H1 (cell line): ENCODE measurements at regions not wholly inside any gene's neighbourhood (a gene's known extent, or its start where the extent isn't known, plus 50 kb on each side); places are given as distances from the start of the nearest gene placed in this dataset.

ENCODE experiments used
- RBBP5 ChIP-seq: IDR thresholded peaks from 2 replicates; pipeline ENCODE4 v1.7.1; 2012; ENCODE audit warnings: low read depth, mild to moderate bottlenecking, inconsistent platforms, low read length, moderate library complexity, borderline replicate concordance
- TAF7 ChIP-seq: optimal IDR thresholded peaks from 2 replicates; pipeline ENCODE3; 2011; ENCODE audit warnings: low read depth, mild to moderate bottlenecking, inconsistent platforms, low read length, moderate library complexity, borderline replicate concordance
- TF ChIP-seq, protein P1 (sequence below): IDR thresholded peaks from 2 replicates; pipeline ENCODE4 v1.6.1; 2011; ENCODE audit warnings: low read depth, mild to moderate bottlenecking, low read length; ENCODE audit not compliant: insufficient read depth

GRCh38 chr16:80441935-80442334 lies 98.9 kb upstream of the DYNLRB2 start (continued):
- no peak for TF ChIP-seq TAF7
- TF ChIP-seq, protein P1, sequence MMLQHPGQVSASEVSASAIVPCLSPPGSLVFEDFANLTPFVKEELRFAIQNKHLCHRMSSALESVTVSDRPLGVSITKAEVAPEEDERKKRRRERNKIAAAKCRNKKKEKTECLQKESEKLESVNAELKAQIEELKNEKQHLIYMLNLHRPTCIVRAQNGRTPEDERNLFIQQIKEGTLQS = no peak
- no peak for TF ChIP-seq RBBP5
